ENCODE measurements at regions not wholly inside any gene's neighbourhood (a gene's known extent, or its start where the extent isn't known, plus 50 kb on each side); places are given as distances from the start of the nearest gene placed in this dataset.

GRCh38 chr19:28316464-28316863 lies 896.5 kb downstream of the UQCRFS1 start:
- TF ChIP-seq, protein P1, sequence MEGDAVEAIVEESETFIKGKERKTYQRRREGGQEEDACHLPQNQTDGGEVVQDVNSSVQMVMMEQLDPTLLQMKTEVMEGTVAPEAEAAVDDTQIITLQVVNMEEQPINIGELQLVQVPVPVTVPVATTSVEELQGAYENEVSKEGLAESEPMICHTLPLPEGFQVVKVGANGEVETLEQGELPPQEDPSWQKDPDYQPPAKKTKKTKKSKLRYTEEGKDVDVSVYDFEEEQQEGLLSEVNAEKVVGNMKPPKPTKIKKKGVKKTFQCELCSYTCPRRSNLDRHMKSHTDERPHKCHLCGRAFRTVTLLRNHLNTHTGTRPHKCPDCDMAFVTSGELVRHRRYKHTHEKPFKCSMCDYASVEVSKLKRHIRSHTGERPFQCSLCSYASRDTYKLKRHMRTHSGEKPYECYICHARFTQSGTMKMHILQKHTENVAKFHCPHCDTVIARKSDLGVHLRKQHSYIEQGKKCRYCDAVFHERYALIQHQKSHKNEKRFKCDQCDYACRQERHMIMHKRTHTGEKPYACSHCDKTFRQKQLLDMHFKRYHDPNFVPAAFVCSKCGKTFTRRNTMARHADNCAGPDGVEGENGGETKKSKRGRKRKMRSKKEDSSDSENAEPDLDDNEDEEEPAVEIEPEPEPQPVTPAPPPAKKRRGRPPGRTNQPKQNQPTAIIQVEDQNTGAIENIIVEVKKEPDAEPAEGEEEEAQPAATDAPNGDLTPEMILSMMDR (IDR thresholded peaks at IDR 0.05; ENCODE audit: insufficient read depth, low read length): no peak
- TF ChIP-seq, protein P2, sequence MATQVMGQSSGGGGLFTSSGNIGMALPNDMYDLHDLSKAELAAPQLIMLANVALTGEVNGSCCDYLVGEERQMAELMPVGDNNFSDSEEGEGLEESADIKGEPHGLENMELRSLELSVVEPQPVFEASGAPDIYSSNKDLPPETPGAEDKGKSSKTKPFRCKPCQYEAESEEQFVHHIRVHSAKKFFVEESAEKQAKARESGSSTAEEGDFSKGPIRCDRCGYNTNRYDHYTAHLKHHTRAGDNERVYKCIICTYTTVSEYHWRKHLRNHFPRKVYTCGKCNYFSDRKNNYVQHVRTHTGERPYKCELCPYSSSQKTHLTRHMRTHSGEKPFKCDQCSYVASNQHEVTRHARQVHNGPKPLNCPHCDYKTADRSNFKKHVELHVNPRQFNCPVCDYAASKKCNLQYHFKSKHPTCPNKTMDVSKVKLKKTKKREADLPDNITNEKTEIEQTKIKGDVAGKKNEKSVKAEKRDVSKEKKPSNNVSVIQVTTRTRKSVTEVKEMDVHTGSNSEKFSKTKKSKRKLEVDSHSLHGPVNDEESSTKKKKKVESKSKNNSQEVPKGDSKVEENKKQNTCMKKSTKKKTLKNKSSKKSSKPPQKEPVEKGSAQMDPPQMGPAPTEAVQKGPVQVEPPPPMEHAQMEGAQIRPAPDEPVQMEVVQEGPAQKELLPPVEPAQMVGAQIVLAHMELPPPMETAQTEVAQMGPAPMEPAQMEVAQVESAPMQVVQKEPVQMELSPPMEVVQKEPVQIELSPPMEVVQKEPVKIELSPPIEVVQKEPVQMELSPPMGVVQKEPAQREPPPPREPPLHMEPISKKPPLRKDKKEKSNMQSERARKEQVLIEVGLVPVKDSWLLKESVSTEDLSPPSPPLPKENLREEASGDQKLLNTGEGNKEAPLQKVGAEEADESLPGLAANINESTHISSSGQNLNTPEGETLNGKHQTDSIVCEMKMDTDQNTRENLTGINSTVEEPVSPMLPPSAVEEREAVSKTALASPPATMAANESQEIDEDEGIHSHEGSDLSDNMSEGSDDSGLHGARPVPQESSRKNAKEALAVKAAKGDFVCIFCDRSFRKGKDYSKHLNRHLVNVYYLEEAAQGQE (IDR thresholded peaks at IDR 0.05; ENCODE audit: insufficient replicate concordance, low read depth): no peak
- TF ChIP-seq POLR2AphosphoS5 (IDR thresholded peaks at IDR 0.05; ENCODE audit: low read depth) (no peak), GABPA (IDR thresholded peaks at IDR 0.05; ENCODE audit: low read depth) (no peak), SPI1 (IDR thresholded peaks at IDR 0.05; ENCODE audit: borderline replicate concordance, low read depth) (no peak)
